NB4 (cell line): ENCODE measurements at regions not wholly inside any gene's neighbourhood (a gene's known extent, or its start where the extent isn't known, plus 50 kb on each side); places are given as distances from the start of the nearest gene placed in this dataset.

Experiments
- POLR2A ChIP-seq: IDR thresholded peaks from 2 replicates; pipeline ENCODE4 v1.6.1; 2011; ENCODE audit warnings: mild to moderate bottlenecking; ENCODE audit not compliant: insufficient read length; ENCODE audit errors: extremely low read depth
- TF ChIP-seq, protein P1 (sequence below): IDR thresholded peaks from one replicate; pipeline ENCODE4 v1.5.1; 2012; ENCODE audit warnings: low read depth, low read length
- TF ChIP-seq, protein P2 (sequence below): IDR thresholded peaks from 2 replicates; pipeline ENCODE4 v1.6.1; 2011; ENCODE audit warnings: low read depth, low read length

GRCh38 chr4:27198971-27199370 is 338.3 kb downstream of the STIM2 start:
- TF ChIP-seq, protein P1, sequence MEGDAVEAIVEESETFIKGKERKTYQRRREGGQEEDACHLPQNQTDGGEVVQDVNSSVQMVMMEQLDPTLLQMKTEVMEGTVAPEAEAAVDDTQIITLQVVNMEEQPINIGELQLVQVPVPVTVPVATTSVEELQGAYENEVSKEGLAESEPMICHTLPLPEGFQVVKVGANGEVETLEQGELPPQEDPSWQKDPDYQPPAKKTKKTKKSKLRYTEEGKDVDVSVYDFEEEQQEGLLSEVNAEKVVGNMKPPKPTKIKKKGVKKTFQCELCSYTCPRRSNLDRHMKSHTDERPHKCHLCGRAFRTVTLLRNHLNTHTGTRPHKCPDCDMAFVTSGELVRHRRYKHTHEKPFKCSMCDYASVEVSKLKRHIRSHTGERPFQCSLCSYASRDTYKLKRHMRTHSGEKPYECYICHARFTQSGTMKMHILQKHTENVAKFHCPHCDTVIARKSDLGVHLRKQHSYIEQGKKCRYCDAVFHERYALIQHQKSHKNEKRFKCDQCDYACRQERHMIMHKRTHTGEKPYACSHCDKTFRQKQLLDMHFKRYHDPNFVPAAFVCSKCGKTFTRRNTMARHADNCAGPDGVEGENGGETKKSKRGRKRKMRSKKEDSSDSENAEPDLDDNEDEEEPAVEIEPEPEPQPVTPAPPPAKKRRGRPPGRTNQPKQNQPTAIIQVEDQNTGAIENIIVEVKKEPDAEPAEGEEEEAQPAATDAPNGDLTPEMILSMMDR: no peak
- TF ChIP-seq POLR2A: no peak
- TF ChIP-seq, protein P2, sequence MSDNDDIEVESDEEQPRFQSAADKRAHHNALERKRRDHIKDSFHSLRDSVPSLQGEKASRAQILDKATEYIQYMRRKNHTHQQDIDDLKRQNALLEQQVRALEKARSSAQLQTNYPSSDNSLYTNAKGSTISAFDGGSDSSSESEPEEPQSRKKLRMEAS: no peak
